Activated naive CD8-positive, alpha-beta T cell treated with anti-CD3 and anti-CD28 coated beads for 36 hours (primary cell): ENCODE measurements at regions not wholly inside any gene's neighbourhood (a gene's known extent, or its start where the extent isn't known, plus 50 kb on each side); places are given as distances from the start of the nearest gene placed in this dataset.
"Not testable (repeated sequence)": the region's sequence is repeated elsewhere in the genome, so short reads cannot be mapped to it uniquely, and the experiment has no call there.

Experiments used
- DNase-seq: peaks from one replicate; pipeline ENCODE4 v3.0.0; 2021
- H3K27ac Mint-ChIP-seq: one replicate; pipeline ENCODE4 v1.8.0; 2022; ENCODE audit warnings: mild to moderate bottlenecking, moderate library complexity, mixed read lengths
- H3K27me3 Mint-ChIP-seq: one replicate; pipeline ENCODE4 v1.8.0; 2022; ENCODE audit warnings: mild to moderate bottlenecking, mixed read lengths
- H3K36me3 Mint-ChIP-seq: one replicate; pipeline ENCODE4 v1.8.0; 2021; ENCODE audit warnings: mild to moderate bottlenecking, mixed read lengths
- H3K4me1 Mint-ChIP-seq: one replicate; pipeline ENCODE4 v1.8.0; 2021; ENCODE audit warnings: mixed read lengths
- H3K4me3 Mint-ChIP-seq: one replicate; pipeline ENCODE4 v1.8.0; 2022; ENCODE audit warnings: mild to moderate bottlenecking, moderate library complexity, mixed read lengths
- H3K9me3 Mint-ChIP-seq: one replicate; pipeline ENCODE4 v1.8.0; 2022; ENCODE audit warnings: mixed read lengths

DNA sequence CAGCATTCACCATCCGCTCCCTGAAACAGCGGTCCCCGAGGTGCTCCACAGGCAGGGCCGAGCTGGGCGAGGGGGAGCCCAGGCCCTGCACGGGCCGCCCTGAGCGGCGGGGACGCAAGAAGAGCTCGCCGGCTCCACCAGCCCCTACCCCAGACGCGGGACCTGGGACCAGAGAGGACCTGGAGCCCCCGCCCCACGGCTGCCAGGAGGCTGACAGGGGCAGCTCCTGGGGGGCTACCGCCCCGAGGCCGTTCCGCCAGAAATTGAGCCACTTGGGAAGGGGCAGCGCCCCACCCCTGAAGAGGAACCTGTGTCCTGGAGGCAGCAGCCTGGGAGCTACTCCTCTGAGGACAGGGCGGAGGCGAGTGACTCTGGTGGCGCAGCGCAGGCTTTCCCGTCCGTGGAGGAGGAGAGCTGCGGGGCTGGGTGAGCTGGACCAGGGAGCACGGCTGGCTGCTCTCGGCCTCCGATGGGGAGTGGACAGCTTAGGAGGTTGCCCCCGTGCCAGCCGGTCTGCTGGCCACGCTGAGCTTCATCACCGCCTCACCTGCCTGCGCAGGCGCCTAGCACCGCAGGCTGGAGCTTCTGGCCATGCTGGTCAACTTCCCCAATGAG, 529.1 kb upstream of the DEFB115 start:
- Mint-ChIP-seq H3K27me3 (peaks cover 21% of the 10 kb centered on the region), H3K9me3 (peaks cover 11% of the 10 kb centered on the region)
- H3K4me1 Mint-ChIP-seq, H3K27ac Mint-ChIP-seq, H3K4me3 Mint-ChIP-seq, DNase-seq, H3K36me3 Mint-ChIP-seq: not testable (repeated sequence)
